ENCODE measurements at regions not wholly inside any gene's neighbourhood (a gene's known extent, or its start where the extent isn't known, plus 50 kb on each side); places are given as distances from the start of the nearest gene placed in this dataset.

- no peak for TF ChIP-seq AKNA (CRISPR knock-in tag; IDR thresholded peaks at IDR 0.05; ENCODE audit: borderline replicate concordance)
- no peak for TF ChIP-seq PCBP1 (IDR thresholded peaks at IDR 0.05; ENCODE audit: borderline replicate concordance, low read depth, low read length)
- TF ChIP-seq HDAC6 (IDR thresholded peaks at IDR 0.05; ENCODE audit: low read depth, low read length), result no peak
- TF ChIP-seq ZNF503 (CRISPR knock-in tag; IDR thresholded peaks at IDR 0.05), result no peak
- TF ChIP-seq CEBPG (CRISPR knock-in tag; IDR thresholded peaks at IDR 0.05), result no peak
- TF ChIP-seq ZFP36L1 (CRISPR knock-in tag; IDR thresholded peaks at IDR 0.05), result no peak
- TF ChIP-seq ZNF788 (CRISPR knock-in tag; IDR thresholded peaks at IDR 0.05; ENCODE audit: borderline replicate concordance), result no peak
- TF ChIP-seq CREB3 (CRISPR knock-in tag; IDR thresholded peaks at IDR 0.05), result no peak
- no peak for TF ChIP-seq GRHL1 (CRISPR knock-in tag; conservative IDR thresholded peaks at IDR 0.05)
- TF ChIP-seq KLF11 (CRISPR knock-in tag; IDR thresholded peaks at IDR 0.05), result no peak
- no peak for TF ChIP-seq NFE2L2 (IDR thresholded peaks at IDR 0.05; ENCODE audit: low read length)
- TF ChIP-seq FOSL2 (CRISPR knock-in tag; IDR thresholded peaks at IDR 0.05), result no peak
Observed at GRCh38 chr11:32184041-32184722, 93.3 kb downstream of the RCN1 start (continued).
